IMR-90 (cell line): ENCODE measurements at regions not wholly inside any gene's neighbourhood (a gene's known extent, or its start where the extent isn't known, plus 50 kb on each side); places are given as distances from the start of the nearest gene placed in this dataset.

Source experiments
- ATAC-seq: fragments of 200-7000 bp; cut with Tn5 transposase; 2 replicates; pipeline ENCODE4 v1.9.1; 2020; ENCODE audit warnings: low read depth, mild to moderate bottlenecking, moderate library complexity
- BruUV-seq: library from RNA; stranded (reverse); fragments of 400-500 nt; replicated peaks from 2 replicates; lab custom pipeline; 2021; lab: Mats Ljungman, UMichigan
- CTCF ChIA-PET: fragments of 300-600 bp; formaldehyde crosslinking; extraction: SDS; loops from one replicate; lab custom pipeline; 2021; ENCODE audit warnings: antibody characterized with exemption; lab: Yijun Ruan, JAX
- POLR2A ChIA-PET: fragments of 300-600 bp; sonication (Branson Sonifier 250); formaldehyde crosslinking; loops from one replicate; lab custom pipeline; 2022; ENCODE audit warnings: antibody characterized with exemption; ENCODE audit not compliant: unreplicated experiment; lab: Charles Lee
- DNase-seq: peaks from one replicate; pipeline ENCODE4 v3.0.0; 2013
- H2AFZ ChIP-seq: replicated peaks from 2 replicates; pipeline ENCODE3; 2013; ENCODE audit warnings: low read length, mild to moderate bottlenecking; ENCODE audit not compliant: poor library complexity
- H2AK5ac ChIP-seq: 2 replicates; pipeline ENCODE4 v1.6.1; 2013; ENCODE audit warnings: low read depth, low read length, inconsistent platforms
- H2AK9ac ChIP-seq: replicated peaks from 2 replicates; pipeline ENCODE3; 2013; ENCODE audit warnings: mild to moderate bottlenecking, low read depth, low read length, moderate library complexity; ENCODE audit not compliant: poor library complexity
- H2BK120ac ChIP-seq: 2 replicates; pipeline ENCODE4 v1.6.1; 2013; ENCODE audit warnings: low read depth, low read length, inconsistent platforms
- H2BK15ac ChIP-seq: 3 replicates; pipeline ENCODE4 v1.6.1; 2013; ENCODE audit warnings: low read depth, low read length, inconsistent platforms
- H2BK20ac ChIP-seq: 2 replicates; pipeline ENCODE4 v1.6.1; 2013; ENCODE audit warnings: low read depth, mild to moderate bottlenecking, inconsistent platforms, low read length, moderate library complexity
- H2BK5ac ChIP-seq: 2 replicates; pipeline ENCODE4 v1.6.1; 2013; ENCODE audit warnings: mild to moderate bottlenecking, low read depth, low read length, inconsistent platforms; ENCODE audit not compliant: poor library complexity, severe bottlenecking
- H3K14ac ChIP-seq: replicated peaks from 2 replicates; pipeline ENCODE4 v1.6.1; 2013; ENCODE audit warnings: low read depth, low read length, inconsistent platforms
- H3K18ac ChIP-seq: 2 replicates; pipeline ENCODE4 v1.6.1; 2013; ENCODE audit warnings: low read depth, low read length, control low read depth
- H3K23ac ChIP-seq: 2 replicates; pipeline ENCODE4 v1.6.1; 2013; ENCODE audit warnings: low read depth, low read length, inconsistent platforms
- H3K27ac ChIP-seq: 2 replicates; pipeline ENCODE4 v1.5.1; 2013; ENCODE audit warnings: mild to moderate bottlenecking, control low read depth, low read length; ENCODE audit not compliant: insufficient read depth
- H3K27me3 ChIP-seq: 2 replicates; pipeline ENCODE4 v1.6.1; 2013; ENCODE audit warnings: low read length; ENCODE audit not compliant: control insufficient read depth, insufficient read depth
- H3K36me3 ChIP-seq: 2 replicates; pipeline ENCODE4 v1.6.1; 2013; ENCODE audit warnings: low read length, mixed read lengths; ENCODE audit not compliant: control insufficient read depth, insufficient read depth
- H3K4ac ChIP-seq: 2 replicates; pipeline ENCODE4 v1.6.1; 2013; ENCODE audit warnings: low read depth, low read length, inconsistent platforms
- H3K4me1 ChIP-seq: 2 replicates; pipeline ENCODE4 v1.6.1; 2013; ENCODE audit warnings: low read length, mixed read lengths; ENCODE audit not compliant: control insufficient read depth, insufficient read depth
- H3K4me2 ChIP-seq: 2 replicates; pipeline ENCODE4 v1.6.1; 2013; ENCODE audit warnings: low read depth, mild to moderate bottlenecking, control low read depth, low read length, moderate library complexity
- H3K4me3 ChIP-seq: 2 replicates; pipeline ENCODE4 v1.5.1; 2013; ENCODE audit warnings: low read depth, mild to moderate bottlenecking, control low read depth, low read length, moderate library complexity; ENCODE audit not compliant: insufficient read depth
- H3K56ac ChIP-seq: 2 replicates; pipeline ENCODE4 v1.6.1; 2013; ENCODE audit warnings: low read length, inconsistent platforms; ENCODE audit not compliant: insufficient read depth; ENCODE audit errors: extremely low read depth
- H3K79me1 ChIP-seq, 2 experiments: 2 replicates each; pipeline ENCODE4 v1.6.1; 2013; ENCODE audit warnings: low read length in 2 of 2, inconsistent platforms in 1 of 2, low read depth in 1 of 2
- H3K9ac ChIP-seq: 2 replicates; pipeline ENCODE4 v1.6.1; 2013; ENCODE audit warnings: low read depth, low read length, control low read depth
- H3K9me1 ChIP-seq: 2 replicates; pipeline ENCODE4 v1.6.1; 2013; ENCODE audit warnings: low read length, inconsistent platforms; ENCODE audit not compliant: insufficient read depth
- H3K9me3 ChIP-seq: 2 replicates; pipeline ENCODE4 v1.6.1; 2013; ENCODE audit warnings: low read length; ENCODE audit not compliant: control insufficient read depth, insufficient read depth
- H4K20me1 ChIP-seq: 2 replicates; pipeline ENCODE4 v1.6.1; 2013; ENCODE audit warnings: low read length, inconsistent platforms; ENCODE audit not compliant: insufficient read depth
- H4K5ac ChIP-seq: 2 replicates; pipeline ENCODE4 v1.6.1; 2013; ENCODE audit warnings: mild to moderate bottlenecking, low read depth, low read length, control low read depth
- H4K8ac ChIP-seq, 2 experiments: 2 replicates each; pipeline ENCODE4 v1.6.1; 2013; ENCODE audit warnings: low read depth in 2 of 2, low read length in 2 of 2, control low read depth in 1 of 2, inconsistent platforms in 1 of 2
- H4K91ac ChIP-seq: 2 replicates; pipeline ENCODE4 v1.6.1; 2013; ENCODE audit warnings: low read depth, low read length, inconsistent platforms; ENCODE audit not compliant: insufficient read depth
- BHLHE40 ChIP-seq: fragments of 150-350 bp; IDR thresholded peaks from 2 replicates; pipeline ENCODE4 v1.6.1; 2016; ENCODE audit warnings: mild to moderate bottlenecking, low read depth, low read length
- CEBPB ChIP-seq: IDR thresholded peaks from 2 replicates; pipeline ENCODE4 v1.6.1; 2012; ENCODE audit warnings: low read depth, low read length, improper control_type of control experiment
- CHD1 ChIP-seq: IDR thresholded peaks from 2 replicates; pipeline ENCODE4 v1.6.1; 2012; ENCODE audit warnings: low read depth, low read length, improper control_type of control experiment
- CTCF ChIP-seq: conservative IDR thresholded peaks from 2 replicates; pipeline ENCODE4 v1.5.1; 2012; ENCODE audit warnings: mild to moderate bottlenecking, low read depth, low read length, improper control_type of control experiment
- ELK1 ChIP-seq: fragments of 150-350 bp; IDR thresholded peaks from 2 replicates; pipeline ENCODE4 v1.6.1; 2016; ENCODE audit warnings: low read depth, mild to moderate bottlenecking, low read length, moderate library complexity, borderline replicate concordance
- FOS ChIP-seq: fragments of 150-350 bp; IDR thresholded peaks from 2 replicates; pipeline ENCODE4 v1.6.1; 2016; ENCODE audit warnings: low read depth, low read length
- MAFK ChIP-seq: IDR thresholded peaks from 2 replicates; pipeline ENCODE4 v1.6.1; 2012; ENCODE audit warnings: low read depth, low read length, improper control_type of control experiment
- MAZ ChIP-seq: IDR thresholded peaks from 2 replicates; pipeline ENCODE4 v1.6.1; 2012; ENCODE audit warnings: low read depth, mild to moderate bottlenecking, low read length, improper control_type of control experiment, moderate library complexity, borderline replicate concordance
- MXI1 ChIP-seq: IDR thresholded peaks from 2 replicates; pipeline ENCODE4 v1.6.1; 2012; ENCODE audit warnings: low read depth, mild to moderate bottlenecking, low read length, moderate library complexity, borderline replicate concordance
- NFE2L2 ChIP-seq: fragments of 150-350 bp; IDR thresholded peaks from 2 replicates; pipeline ENCODE4 v1.6.1; 2016; ENCODE audit warnings: low read depth, mild to moderate bottlenecking, low read length
- POLR2A ChIP-seq: IDR thresholded peaks from 2 replicates; pipeline ENCODE4 v1.6.1; 2012; ENCODE audit warnings: mild to moderate bottlenecking, low read depth, low read length
- RAD21 ChIP-seq: IDR thresholded peaks from 2 replicates; pipeline ENCODE4 v1.6.1; 2012; ENCODE audit warnings: low read length, improper control_type of control experiment
- RCOR1 ChIP-seq: IDR thresholded peaks from 2 replicates; pipeline ENCODE4 v1.6.1; 2012; ENCODE audit warnings: mild to moderate bottlenecking, low read length, improper control_type of control experiment; ENCODE audit not compliant: insufficient replicate concordance
- RFX5 ChIP-seq: IDR thresholded peaks from 2 replicates; pipeline ENCODE4 v1.8.0; 2012; ENCODE audit warnings: low read depth, mild to moderate bottlenecking, low read length, moderate library complexity
- SMC3 ChIP-seq: fragments of 150-350 bp; IDR thresholded peaks from 2 replicates; pipeline ENCODE4 v1.6.1; 2016; ENCODE audit warnings: low read depth, mild to moderate bottlenecking, antibody characterized with exemption, low read length, moderate library complexity
- USF2 ChIP-seq: fragments of 150-350 bp; IDR thresholded peaks from 2 replicates; pipeline ENCODE4 v1.6.1; 2017; ENCODE audit warnings: mild to moderate bottlenecking, antibody characterized with exemption, low read length, low read depth
- WGBS, 2 experiments: methylation state at CpG; one replicate each; pipeline versions ENCODE4 v1.1.5 to v1.1.7; 2013; ENCODE audit warnings: missing lambda C conversion rate in 2 of 2; ENCODE audit not compliant: insufficient read length in 1 of 2; ENCODE audit errors: extremely low coverage in 2 of 2; 5-methylcytosine and 5-hydroxymethylcytosine counted together
- dilution Hi-C: fragments of 300-500 bp; cut with HindIII; formaldehyde crosslinking; loops from one replicate; pipeline ENCODE4 v1.14.3; 2018; ENCODE audit warnings: low sequenced_read_pairs; ENCODE audit not compliant: unreplicated experiment
- in situ Hi-C: fragments of 300-500 bp; cut with MboI; formaldehyde crosslinking; loops from 3 replicates; pipeline ENCODE4 v1.14.3; 2019; ENCODE audit warnings: low sequenced_read_pairs, inconsistent platforms, mixed read lengths
- intact Hi-C: fragments of 100-400 bp; cut with micrococcal nuclease; formaldehyde crosslinking; loops from 2 replicates; pipeline ENCODE4 v1.10.0; 2022

GRCh38 chr2:236826606-236827156 lies 257.1 kb downstream of the ACKR3 start:
- Histone ChIP-seq H3K18ac (no peak overlapping the region), H2BK5ac (no peak overlapping the region), H3K14ac (no peak overlapping the region), H3K4me1 (no peaks in the 10 kb centered on the region), H3K4ac (no peak overlapping the region), H3K27me3 (peaks cover 6% of the 10 kb centered on the region; the same call in 1 of the 2 replicates), H3K23ac (no peak overlapping the region), H3K4me2 (no peak overlapping the region), H3K27ac (no peak overlapping the region), H4K20me1 (no peaks in the 10 kb centered on the region), H2BK15ac (no peak overlapping the region), H3K4me3 (no peak overlapping the region), H4K91ac (no peak overlapping the region), H3K36me3 (no peaks in the 10 kb centered on the region), H3K9ac (no peak overlapping the region), H3K9me3 (peaks cover 2% of the 10 kb centered on the region; the same call in 1 of the 2 replicates), H4K8ac (no peak overlapping the region), H3K56ac (no peak overlapping the region), H2AFZ (no peak overlapping the region), H3K9me1 (no peaks in the 10 kb centered on the region), H3K79me1 (no peaks in the 10 kb centered on the region), H2AK5ac (no peak overlapping the region), H2AK9ac (no peak overlapping the region), H2BK120ac (no peak overlapping the region), H2BK20ac (no peak overlapping the region), H4K5ac (no peak overlapping the region)
- ChIA-PET POLR2A (no interaction called here), CTCF (no interaction called here)
- ATAC-seq (no peak), DNase-seq (no peak)
- TF ChIP-seq CTCF, result no peak
- no peak for TF ChIP-seq FOS
- TF ChIP-seq ELK1, result no peak
- TF ChIP-seq NFE2L2, result no peak
- TF ChIP-seq RFX5, result no peak
- TF ChIP-seq MAZ, result no peak
- TF ChIP-seq SMC3, result no peak
- no peak for TF ChIP-seq CHD1
- no peak for TF ChIP-seq RCOR1
- TF ChIP-seq RAD21, result no peak
- TF ChIP-seq MAFK, result no peak
- TF ChIP-seq BHLHE40, result no peak
- no peak for TF ChIP-seq MXI1
- TF ChIP-seq CEBPB, result no peak
- TF ChIP-seq POLR2A, result no peak
- TF ChIP-seq USF2, result no peak
- in situ Hi-C loops, result no loop called here
- no CpG with 5 or more reads among the region's 6 CpGs for WGBS, 2 experiments
- dilution Hi-C loops, result no loop called here
- intact Hi-C loops, result no loop called here
- BruUV-seq, result no TSS peak
